A172 (cell line): ENCODE measurements at regions not wholly inside any gene's neighbourhood (a gene's known extent, or its start where the extent isn't known, plus 50 kb on each side); places are given as distances from the start of the nearest gene placed in this dataset.
A peak's percentile ranks its signal among the peaks of the same experiment; 100 is the strongest.
"Not testable (repeated sequence)": the region's sequence is repeated elsewhere in the genome, so short reads cannot be mapped to it uniquely, and the experiment has no call there.

Experiments
- DNase-seq: peaks from one replicate; pipeline ENCODE4 v3.0.0-alpha.2; 2015; ENCODE audit warnings: low spot score

DNA sequence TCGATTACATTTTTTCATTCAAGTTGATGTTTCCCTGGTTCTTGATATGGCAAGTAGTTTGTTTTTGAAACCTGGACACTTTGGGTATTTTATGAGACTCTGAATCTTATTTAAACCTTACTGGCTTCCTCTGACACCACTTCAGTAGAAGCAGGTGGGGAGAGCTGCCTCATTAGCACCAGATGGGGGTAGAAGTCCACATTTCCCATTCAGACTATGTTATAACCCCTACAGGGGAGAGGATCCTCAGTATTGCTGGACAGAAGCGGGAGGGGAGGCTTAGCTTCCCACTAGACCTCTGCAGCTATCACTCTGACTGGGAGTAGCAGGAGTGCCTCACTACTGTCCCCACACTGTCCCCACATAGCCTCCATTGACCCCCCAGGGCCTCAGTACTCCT is 145.3 kb upstream of the SLC35G4 start:
- DNase-seq, result no peak

DNA sequence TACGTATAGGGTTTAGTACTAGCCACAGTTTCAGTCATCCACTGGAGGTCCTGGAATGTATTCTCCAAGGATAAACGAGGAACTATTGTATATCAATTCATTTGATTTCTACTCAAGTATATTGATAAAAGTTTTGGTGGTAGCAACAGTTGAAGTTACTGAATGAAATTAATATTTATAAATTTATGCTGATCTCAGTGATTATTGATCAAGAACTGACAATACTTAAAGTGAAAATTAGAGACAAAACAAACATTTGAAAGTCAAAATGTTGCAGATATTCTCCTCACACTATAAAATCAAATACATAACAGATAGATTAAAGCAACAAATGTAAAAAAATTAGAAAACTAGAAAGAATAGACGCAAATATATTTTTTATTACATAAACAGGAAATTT is 150.9 kb upstream of the SLC35G4 start:
- no peak for DNase-seq

DNA sequence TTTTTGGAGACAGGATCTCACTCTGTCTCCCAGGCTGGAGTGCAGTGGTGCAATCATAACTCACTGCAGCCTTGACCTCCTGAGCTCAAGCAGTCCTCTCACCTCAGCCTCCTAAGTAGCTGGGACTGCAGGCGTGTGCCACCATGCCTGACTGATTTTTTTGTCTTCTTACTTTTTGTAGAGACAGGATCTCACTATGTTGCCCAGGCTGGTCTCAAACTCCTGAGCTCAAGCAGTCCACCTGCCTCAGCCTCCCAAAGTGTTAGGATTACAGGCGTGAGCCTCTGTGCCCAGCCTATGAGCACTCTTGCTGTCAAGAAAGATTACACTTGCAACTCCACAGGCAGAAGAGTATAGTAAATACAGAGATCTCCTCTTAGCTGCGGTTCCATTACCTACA is 151.5 kb upstream of the SLC35G4 start:
- DNase-seq, result not testable (repeated sequence)

DNA sequence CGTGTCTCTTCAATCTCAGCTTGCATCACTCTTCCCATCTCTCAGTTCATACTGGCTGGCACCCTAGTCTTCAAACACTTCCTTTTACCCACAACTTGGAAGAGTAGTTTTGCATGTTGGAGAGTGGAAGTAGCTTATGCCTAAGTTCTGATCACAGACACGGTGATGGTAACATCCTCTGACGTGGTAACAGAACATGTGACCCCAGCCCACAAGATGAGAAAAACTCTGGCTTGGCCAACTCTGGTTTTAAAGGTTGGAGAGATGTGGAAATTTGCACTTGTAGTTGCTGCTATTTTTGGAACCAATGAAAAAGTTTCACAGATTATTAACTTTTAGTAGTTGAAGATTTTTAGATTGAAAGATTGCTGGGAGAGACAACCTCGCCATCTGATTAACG is 155.4 kb upstream of the SLC35G4 start:
- DNase-seq, result no peak

DNA sequence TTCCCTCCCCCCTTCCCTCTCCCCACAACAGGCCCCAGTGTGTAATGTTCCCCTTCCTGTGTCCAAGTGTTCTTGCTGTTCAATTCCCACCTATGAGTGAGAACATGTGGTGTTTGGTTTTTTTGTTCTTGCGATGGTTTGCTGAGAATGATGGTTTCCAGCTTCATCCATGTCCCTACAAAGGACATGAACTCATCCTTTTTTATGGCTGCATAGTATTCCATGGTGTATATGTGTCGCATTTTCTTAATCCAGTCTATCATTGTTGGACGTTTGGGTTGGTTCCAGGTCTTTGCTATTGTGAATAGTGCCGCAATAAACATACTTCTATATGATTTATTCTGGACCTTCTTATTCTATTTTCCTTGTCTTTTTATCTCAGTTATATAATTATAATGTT is 165.2 kb upstream of the SLC35G4 start:
- not testable (repeated sequence) for DNase-seq

DNA sequence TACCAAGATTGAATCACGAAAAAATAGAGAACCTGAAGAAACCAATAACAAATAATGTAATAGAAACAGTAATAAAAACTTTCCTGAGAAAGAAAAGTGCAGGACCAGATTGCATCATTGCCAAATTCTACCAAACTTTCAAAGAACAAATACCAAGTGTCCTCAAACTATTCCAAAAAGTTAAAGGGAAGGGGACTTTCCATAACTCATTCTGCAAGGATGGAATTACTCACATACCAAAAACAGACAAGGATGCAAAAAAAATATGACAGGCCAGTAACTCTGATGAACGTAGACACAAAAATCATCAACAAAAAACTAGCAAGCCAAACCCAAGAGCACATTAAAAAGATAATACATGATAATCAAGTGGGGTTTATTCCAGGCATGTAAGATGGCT is 172.3 kb upstream of the SLC35G4 start:
- DNase-seq, result no peak

DNA sequence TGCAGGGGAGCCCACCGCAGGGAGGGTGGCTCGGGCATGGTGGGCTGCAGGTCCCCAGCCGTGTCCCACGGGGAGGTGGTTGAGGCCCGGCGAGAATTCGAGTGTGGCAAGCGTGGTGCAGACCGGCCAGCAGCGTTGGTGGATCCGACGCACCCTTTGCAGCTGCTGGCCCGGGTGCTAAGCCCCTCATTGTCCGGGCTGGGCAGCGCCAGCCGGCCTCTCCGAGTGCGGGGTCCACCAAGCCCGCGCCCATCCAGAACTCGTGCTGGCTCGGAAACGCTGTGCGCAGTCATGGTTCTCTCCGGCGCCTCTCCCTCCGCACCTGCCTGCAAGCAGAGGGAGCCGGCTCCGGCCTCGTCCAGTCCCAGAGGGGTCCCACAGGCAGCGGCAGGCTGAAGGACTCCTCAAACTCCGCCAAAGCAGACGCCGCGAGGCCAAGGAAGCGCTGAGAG is 177.0 kb upstream of the SLC35G4 start:
- no peak for DNase-seq

DNA sequence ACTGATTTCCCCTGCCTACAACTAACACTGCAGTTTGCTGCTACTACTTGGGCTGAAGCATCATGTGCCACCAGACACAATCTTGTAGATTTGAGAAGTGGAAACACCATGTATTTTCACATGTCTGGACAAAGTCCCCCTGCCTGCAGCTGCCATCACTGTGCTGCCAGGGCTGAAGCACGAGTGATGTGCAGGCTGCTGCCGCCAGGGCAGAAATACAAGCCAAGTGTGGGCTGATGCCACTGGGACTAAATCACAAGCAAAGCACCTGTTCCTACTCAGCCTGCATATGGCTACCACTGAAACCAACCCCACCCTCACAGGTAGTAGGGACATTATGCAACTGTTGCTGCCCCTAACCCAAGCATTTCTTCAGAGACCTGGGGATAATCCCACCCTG is 179.5 kb upstream of the SLC35G4 start:
- DNase-seq, result no peak

DNA sequence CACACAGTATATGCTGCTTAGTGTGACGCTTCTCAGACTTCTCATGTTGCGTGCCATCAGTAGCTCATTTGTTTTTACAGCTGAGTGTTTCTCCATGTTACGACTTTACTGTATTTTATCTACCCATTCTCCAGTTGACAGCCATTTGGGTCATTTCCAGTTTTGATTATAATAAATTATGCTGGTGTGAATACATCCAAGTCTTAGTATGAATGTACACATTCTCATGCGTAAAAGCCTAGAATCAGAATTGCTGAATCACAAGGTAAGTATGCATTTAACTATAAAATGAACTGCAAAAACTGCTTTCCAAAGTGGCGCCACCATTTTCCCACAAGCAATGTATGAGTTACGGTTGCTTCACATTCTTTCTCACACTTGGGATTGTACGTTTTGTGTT is 184.2 kb upstream of the SLC35G4 start:
- no peak for DNase-seq

DNA sequence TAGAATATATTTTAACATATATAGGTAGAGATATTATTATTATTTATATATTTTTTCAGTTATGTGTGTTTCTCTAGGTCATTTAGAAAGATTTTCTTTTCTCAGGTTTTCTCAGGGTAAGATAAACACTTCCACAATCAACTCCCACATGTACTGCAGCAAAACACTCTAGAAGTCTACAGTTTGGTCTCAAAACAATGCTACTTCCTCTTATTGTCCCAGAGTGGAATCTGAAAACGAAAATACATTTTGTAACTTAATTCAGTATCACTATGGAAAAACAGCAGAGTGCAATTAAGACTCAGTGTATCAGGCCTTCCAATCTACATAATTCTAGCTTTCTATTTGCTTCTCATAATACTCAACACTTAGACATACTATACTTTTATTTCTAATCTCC is 190.1 kb upstream of the SLC35G4 start:
- DNase-seq, result no peak

DNA sequence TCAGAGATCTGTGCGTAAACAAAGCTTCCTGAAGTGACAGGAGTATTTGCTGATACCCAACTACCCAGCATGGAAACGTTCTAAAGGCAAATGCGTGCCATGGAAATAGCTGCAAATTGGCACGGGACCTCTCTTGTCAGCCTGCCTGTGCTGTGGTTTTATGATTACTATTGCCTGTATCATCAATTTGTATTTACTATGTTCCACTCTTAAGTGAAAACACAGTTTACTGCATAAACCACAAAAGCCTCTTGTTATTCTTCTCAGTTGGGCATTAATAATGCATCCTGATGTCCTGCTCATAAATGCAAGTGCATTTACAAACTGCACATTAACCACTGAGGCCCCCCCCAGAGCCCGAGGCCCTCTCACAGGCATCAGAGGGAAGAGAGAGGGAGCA is 196.6 kb upstream of the SLC35G4 start:
- DNase-seq, result no peak

DNA sequence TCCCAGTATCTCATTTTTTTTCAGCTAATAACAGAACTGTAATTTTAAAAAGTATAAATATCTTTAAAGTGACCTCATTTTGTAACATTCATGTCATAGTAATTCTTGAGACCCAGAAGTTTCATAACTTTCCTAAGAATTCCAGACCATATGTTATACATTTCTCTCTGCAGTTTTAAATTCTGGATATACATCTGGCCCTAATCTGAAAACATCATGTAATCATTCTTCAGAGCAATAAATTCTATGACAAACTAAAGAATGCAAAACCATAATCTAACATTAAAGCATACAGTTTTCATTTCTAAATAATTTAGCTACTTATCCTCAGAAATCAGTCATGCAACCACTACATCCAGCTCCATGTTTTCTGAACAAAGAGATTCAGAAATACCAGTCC is 198.3 kb upstream of the SLC35G4 start:
- no peak for DNase-seq

DNA sequence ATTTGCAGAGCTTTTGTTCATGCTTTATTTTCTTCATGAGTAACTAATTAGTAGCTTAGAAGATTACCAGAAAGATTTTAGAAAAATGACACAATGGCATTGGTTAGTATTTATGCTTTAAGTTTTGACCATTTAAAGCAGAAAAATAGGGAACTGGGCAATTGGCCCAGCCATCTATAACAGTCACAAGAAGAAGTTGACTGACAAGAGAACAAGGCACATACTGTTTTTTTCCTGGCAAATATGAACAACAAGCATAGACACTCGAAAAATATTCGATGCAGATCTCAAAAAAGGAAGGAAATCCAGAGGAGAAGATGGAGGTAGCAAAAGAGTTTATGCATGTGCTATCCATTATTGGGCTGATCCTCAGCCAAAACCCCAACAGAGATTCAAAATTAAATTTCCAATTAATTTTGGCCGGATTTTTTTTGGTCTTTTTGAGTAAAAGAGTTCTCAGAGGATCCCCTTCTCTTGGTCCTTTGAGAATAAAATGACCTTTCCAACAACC is 200.8 kb upstream of the SLC35G4 start:
- DNase-seq, result no peak

DNA sequence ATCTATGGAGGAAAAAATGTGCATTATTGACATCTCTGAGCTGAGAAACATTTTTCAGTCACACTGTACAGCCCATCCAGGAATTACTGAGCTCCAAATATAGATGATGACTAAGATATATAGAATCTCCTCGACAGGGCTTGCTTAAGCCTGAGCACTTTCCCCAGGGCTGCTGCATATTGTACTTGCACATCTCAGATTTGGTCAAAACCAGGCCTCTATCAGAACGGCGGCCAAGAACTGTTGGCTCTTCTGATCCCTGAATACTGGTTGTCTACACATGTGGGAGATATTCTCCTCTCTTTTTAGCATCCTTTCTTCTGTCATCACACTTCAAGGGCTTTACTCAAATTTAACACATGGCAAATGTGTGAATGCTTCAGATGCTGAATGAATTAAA is 201.5 kb upstream of the SLC35G4 start:
- peak; percentile 58 for DNase-seq

DNA sequence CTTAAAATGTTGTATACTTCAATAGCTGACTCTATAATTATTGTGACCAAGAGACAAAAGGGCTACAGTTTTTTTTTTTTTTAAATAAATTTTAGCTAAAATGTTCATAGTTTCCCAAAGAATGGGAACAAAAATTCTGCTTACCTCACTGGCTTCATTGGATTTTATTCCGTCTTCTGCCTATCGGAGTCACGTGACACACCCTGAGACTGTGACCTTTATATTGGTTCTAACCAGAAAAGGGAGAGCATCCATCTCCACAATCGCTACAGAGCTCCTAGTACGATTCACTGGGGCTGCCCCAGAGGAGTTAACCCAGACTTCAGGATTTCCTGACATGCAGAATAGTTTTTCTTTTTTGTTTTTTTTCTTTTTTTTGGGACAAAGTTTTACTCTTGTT is 203.6 kb upstream of the SLC35G4 start:
- DNase-seq, result no peak

DNA sequence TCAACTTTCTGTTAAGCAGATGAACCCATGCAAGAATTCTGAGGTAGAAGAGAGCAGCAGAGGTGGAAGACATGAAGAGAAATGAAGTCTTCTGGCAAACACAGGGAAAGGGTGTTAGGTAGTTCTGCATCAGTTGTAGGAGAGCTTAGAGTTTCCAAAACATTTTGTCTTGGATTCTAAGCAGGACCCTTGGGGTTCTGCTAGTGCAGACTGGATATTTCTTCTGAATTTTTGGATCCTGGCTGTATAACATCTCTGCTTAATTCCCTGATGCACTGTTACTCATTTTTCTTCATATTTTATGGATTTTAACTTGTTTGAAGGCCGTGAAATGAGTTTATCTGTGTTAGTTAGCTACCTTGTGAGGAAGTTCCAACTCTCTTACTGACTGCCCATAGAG is 208.7 kb upstream of the SLC35G4 start:
- no peak for DNase-seq

DNA sequence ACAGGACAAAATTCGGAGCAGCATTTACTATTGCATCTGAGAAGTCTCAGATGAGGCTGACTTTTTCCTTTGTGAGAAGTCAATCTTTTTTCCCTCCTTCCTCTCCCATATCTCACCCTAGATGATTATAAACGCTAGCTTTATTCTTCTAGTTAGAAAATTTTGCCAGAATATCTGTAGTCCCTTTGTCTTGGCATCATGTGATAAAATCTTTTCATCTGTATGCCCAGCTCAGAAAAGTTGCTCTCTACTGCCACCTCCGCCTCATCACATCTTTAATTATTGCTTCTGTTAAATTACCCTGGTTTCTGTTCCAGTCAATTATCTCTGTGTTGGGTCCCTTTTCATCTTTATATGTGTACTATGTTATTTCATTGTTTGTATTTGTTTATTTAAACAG is 210.8 kb upstream of the SLC35G4 start:
- peak; percentile 24 for DNase-seq

DNA sequence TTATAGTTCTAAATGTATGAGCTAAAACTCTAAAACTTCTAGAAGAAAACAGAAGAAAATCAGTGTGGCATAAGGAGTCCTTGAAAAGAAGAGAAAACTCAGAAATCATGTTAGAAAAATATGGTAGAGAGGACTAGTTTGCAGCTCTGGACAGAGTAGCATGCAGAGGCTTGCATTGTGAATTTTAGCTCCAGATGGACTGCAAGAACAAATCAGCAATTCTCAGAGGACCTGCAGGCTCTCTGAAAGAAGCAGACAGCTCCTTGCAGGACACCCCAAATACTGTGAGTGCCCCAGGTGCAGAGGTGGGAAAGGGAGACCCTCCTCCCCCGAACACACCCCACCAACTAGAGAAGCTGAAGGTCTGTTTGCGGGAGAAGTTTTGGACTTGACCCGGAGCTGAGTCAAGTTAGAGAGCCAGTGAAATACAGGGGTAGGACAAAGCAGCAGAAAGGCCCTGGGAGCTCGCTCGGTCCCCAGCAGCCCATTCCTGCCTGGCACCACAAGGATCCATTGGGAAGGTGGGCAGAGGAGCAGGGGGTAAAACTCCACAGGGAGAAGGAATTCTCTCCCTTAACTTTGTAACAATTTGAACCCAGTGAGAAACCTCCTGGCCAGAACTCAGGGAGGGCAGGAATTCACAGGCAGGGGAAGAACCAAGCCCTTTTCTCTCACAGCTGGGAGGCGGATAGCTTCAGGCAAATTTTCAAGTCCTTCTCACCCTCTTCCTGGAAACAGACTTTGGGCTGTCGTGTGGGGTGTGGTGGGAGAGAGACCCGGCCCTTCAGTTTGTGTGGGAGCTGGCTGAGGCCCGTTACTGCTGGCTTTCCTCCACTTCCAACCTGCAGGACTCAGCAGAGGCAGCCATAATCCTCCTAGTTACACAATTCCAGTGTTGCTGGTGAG is 216.2 kb upstream of the SLC35G4 start:
- DNase-seq, result no peak

DNA sequence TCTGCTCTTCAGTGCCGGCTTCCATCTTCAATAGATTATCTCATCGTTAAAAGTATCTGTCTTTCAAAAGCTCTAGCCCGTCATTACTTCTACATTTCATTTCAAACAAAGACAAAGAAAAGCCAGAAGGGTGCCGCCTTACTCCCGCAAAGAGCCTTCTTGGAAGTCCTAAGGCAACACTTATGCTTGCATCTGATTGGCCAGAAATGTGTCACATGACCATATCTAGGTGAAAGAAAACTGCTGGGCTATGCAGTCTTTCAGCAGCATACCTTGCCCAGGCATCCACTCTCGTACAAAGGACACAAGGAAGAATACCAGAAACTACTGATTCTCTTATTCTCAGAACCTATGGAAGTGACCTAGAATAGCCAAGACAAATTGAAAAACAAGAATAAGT is 217.1 kb upstream of the SLC35G4 start:
- DNase-seq, result peak; percentile 80

DNA sequence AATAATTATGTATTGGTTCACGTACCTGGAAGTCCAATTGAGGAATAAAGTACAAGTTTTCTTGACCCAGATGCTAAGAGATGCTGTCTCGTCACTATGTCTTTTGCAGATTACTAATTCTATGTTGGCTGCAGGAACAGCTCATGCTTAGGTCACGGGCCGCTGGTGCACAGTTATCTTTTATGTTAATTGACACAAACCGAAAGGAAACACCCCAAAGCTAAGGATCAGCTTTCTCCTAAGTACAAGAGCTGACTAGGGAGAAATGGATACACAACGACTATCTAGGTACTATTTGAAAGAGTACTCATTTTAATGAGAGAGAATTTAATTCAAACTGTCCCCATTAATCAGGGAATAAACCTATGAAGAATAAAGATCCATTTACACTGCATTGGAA is 217.7 kb upstream of the SLC35G4 start:
- DNase-seq, result peak; percentile 75

DNA sequence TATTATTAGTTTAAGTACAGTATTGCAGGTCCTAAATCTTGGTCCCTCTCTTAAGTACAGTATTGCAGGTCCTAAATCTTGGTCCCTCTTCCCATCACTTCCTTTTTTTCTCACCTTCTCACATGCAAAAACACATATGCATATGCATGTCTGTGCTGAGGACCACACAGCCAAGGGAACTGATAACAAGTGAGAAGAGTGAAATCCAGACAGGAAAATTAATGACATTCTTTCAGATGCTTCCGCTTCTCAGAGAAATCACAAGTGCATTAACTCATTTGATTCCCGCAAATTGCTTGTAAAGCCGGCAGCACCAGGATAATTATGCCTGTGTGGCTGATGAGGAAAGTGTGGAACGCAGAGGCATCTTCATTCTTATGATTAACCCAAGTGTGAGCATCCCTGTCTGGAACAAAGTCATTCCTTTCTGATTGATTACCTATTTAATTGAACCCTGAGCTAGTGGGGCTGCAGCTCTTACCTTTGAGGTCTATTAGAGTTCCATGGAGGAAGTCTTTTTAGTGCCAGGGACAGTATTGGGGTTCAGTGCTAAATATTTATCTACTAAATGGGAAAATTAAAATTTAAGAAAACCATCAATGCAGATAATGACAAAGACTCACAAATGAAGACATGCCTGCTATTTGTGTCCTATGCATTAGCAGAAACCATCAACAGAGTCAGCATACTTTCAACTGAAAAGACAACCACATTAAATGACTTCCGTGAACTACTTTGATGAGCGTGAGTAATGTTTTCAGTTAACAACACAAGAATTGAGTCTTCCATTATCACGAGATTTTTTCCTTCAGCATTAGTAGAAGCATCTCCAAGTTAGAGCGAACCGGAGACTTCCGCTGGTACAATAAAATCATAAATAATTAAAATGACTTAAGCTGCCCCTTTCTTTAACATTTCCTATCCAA is 220.4 kb upstream of the SLC35G4 start:
- DNase-seq, result no peak

DNA sequence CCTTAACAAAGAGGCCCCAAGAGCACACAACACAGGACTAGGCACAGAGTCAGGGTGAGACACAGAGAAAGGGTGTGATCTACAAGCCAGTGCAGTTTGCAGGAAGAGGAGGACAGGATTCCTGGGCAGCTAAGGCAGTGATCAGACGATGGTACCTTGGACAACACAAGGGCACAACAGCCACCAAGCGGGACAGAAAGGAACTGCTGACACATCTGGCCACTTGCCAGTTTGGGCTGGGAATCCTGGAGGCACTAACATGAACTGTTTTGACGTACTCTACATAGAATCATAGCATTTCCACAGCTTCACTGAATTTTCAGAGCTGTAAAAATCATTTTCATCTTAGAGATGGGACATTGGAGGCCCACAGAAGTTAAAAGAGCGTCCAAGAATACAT is 221.5 kb upstream of the SLC35G4 start:
- DNase-seq, result peak; percentile 54

DNA sequence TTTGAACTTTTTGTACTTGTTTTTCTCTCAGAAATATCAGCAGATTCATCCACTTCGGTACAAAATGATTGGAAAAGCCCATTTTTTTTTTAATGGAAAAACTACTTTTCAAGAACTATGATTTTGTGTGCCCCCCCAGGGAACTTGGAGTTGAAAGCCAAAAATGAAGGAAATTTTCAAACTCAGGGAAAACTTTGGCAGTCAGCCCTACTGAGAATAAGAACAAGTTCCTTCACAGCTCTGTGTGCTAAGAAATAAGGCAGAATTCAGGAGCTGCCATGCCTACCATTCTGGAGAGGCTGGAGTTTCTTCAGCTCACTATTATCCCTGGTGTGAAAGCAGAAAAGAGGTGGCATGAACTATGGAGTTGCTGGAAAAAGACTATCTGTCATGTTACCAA is 226.0 kb upstream of the SLC35G4 start:
- DNase-seq, result no peak
